Coronary artery (tissue), 2 donors: ENCODE measurements at regions not wholly inside any gene's neighbourhood (a gene's known extent, or its start where the extent isn't known, plus 50 kb on each side); places are given as distances from the start of the nearest gene placed in this dataset.

Source experiments
- DNase-seq: peaks from one replicate; pipeline ENCODE4 v3.0.0-alpha.2; 2017; ENCODE audit warnings: low spot score
- H3K27ac ChIP-seq, 2 donors: fragments of 200-600 bp; sonication (generic); one replicate each; pipeline ENCODE4 v1.5.1; 2016 to 2019
- H3K4me3 ChIP-seq: fragments of 200-600 bp; sonication (generic); 2 replicates; pipeline ENCODE4 v1.5.1; 2016; ENCODE audit warnings: mild to moderate bottlenecking, moderate library complexity
- CTCF ChIP-seq: fragments of 200-600 bp; sonication (generic); IDR thresholded peaks from one replicate; pipeline ENCODE4 v1.5.1; 2019; ENCODE audit warnings: antibody characterized with exemption

DNA sequence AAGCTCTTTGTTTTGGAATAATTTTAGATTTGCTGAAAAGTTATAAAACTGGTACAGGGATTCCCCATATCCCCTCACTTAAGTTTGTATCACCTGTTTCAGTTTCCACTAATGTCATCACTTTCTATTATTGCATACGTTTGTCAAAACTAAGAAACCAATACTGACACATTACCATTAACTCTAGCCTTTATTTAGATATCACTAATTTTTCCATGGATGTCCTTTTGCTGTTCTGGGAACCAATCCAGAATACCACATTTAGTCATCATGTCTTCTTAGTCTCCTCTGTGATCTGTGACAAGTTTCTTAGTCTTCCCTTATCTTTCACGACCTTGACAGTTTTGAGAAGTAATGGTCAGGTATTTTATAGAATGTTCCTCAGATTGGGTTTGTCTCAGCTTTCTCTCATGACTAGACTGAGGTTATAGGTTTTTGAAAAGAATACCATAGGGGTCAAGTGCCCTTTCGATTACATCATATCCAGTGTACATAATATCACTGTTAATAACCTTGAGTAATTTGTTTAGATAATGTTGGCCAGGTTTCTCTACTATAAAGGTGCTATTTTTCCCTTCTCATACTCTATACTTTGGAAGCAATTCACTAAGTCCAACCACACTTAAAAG is 51.9 kb upstream of the NMUR2 start:
- TF ChIP-seq CTCF, result no peak

GRCh38 chr5:152462021-152462721 is 57.1 kb upstream of the NMUR2 start:
- Histone ChIP-seq H3K27ac (no peak overlapping the region), H3K4me3 (no peak overlapping the region)
- DNase-seq, result no peak
- TF ChIP-seq CTCF, result no peak

More for the DNA sequence above, 51.9 kb upstream of the NMUR2 start:
- DNase-seq, result no peak
- Histone ChIP-seq H3K27ac (no peak overlapping the region), H3K4me3 (no peak overlapping the region)

DNA sequence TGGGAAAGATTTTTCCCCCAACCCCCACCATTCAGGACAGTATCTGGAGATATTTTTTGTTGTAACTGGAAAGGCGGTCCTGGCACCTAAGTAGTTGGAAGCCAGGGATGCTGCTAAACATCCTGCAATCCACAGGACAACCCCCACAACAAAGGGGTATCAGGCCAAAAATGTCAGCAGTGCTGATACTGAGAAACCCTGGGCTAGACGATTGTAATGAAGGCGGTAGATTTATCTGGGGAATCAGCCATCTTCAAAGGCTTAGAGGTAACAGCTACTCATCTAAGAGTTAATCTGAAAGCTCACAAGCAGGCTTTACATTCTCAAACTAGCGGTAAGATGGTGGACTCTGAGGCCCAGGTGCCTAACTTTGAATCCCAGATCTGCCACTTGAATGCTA is 59.0 kb upstream of the NMUR2 start:
- TF ChIP-seq CTCF, result no peak
- DNase-seq, result no peak
- no peak overlapping the region for H3K27ac ChIP-seq

GRCh38 chr5:152465140-152465539 is 60.1 kb upstream of the NMUR2 start:
- Histone ChIP-seq H3K27ac (no peak overlapping the region), H3K4me3 (no peak overlapping the region)
- no peak for TF ChIP-seq CTCF
- no peak for DNase-seq

More for the DNA sequence above, 59.0 kb upstream of the NMUR2 start:
- no peak overlapping the region for H3K4me3 ChIP-seq

DNA sequence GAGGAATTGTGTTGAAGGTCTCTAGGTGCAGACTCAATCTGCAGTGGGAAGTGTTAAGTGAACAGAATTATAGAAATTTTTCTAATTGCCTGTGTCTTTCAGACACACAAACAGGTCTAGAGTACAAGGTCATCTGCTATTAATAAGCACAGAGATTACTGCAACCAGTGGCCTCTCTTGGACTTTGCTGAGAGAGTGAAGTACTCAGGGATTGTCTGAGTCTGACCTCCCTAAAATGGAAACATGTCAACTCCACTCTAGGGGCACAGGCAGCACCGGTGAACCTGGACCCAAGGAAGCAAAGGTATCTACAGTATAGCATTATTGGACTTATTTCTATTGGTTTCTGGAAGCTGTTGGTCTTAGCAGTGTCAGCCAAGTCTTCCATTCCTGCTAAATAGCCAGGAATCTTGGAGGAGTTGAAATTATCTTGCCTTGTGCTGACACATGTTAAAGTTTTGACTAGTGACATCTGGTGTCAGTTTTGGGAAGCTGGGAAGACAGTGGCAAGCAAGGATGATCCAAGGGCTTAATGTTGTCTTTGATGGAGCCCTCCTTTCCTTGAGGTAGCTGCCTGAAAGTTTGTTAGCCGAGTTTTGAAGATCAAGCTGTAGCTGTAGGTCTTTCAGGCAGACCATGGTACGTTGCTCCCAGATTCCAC is 61.1 kb upstream of the NMUR2 start:
- H3K27ac ChIP-seq, result no peak overlapping the region
- TF ChIP-seq CTCF, result no peak
- H3K4me3 ChIP-seq, result no peak overlapping the region
- no peak for DNase-seq

- no peak for DNase-seq
- no peak for TF ChIP-seq CTCF
- no peak overlapping the region for H3K27ac ChIP-seq
- no peak overlapping the region for H3K4me3 ChIP-seq
Observed at GRCh38 chr5:152470167-152470566, 65.1 kb upstream of the NMUR2 start.

GRCh38 chr5:152472083-152472482 is 67.0 kb upstream of the NMUR2 start:
- Histone ChIP-seq H3K27ac (no peak overlapping the region), H3K4me3 (no peak overlapping the region)
- TF ChIP-seq CTCF, result no peak
- DNase-seq, result no peak
